SK-N-MC (cell line): ENCODE measurements at regions not wholly inside any gene's neighbourhood (a gene's known extent, or its start where the extent isn't known, plus 50 kb on each side); places are given as distances from the start of the nearest gene placed in this dataset.

Experiments
- EZH2 ChIP-seq: fragments of 200-600 bp; sonication (generic); IDR thresholded peaks from one replicate; pipeline ENCODE4 v1.6.1; 2017; ENCODE audit warnings: antibody characterized with exemption
- POLR2AphosphoS5 ChIP-seq: IDR thresholded peaks from 2 replicates; pipeline ENCODE4 v1.6.1; 2012; ENCODE audit warnings: mild to moderate bottlenecking, low read depth, low read length, borderline replicate concordance

DNA sequence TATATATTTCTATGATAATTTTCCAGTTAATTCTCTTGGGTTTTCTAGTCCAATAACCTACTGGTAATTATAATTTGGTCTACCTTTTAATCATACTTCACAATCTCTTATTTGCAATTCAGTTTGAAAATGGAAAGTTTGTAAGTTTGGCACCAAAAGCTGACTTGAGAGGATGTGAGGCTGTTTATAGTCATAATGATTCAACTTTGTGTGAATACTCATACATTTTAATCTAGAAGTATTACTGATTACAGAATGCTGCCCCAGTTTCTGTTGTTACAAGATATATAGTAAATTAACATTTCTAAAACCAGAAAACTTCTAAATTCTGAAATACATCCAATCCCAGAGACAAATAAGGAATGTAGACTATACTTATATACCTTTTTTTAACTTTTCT, 158.2 kb downstream of the SLC38A4 start:
- TF ChIP-seq POLR2AphosphoS5, result no peak
- no peak for TF ChIP-seq EZH2
